OCI-LY1 (cell line): ENCODE measurements at regions not wholly inside any gene's neighbourhood (a gene's known extent, or its start where the extent isn't known, plus 50 kb on each side); places are given as distances from the start of the nearest gene placed in this dataset.

ENCODE experiments used
- H2AFZ ChIP-seq: fragments of 200-600 bp; sonication (generic), shearing (Covaris generic); 2 replicates; pipeline ENCODE4 v1.6.0; 2014; ENCODE audit warnings: antibody characterized with exemption, mild to moderate bottlenecking, low read length
- H3F3A ChIP-seq: fragments of 200-600 bp; sonication (generic), shearing (Covaris generic); 2 replicates; pipeline ENCODE4 v1.6.0; 2014; ENCODE audit warnings: mild to moderate bottlenecking, antibody characterized with exemption, low read length, moderate library complexity; ENCODE audit not compliant: insufficient read depth
- H3K27ac ChIP-seq: fragments of 200-600 bp; sonication (generic); 2 replicates; pipeline ENCODE4 v1.5.1; 2014; ENCODE audit warnings: low read length, mixed run types, mild to moderate bottlenecking, low read depth; ENCODE audit not compliant: poor library complexity, severe bottlenecking
- H3K27me3 ChIP-seq: fragments of 200-600 bp; sonication (generic); 2 replicates; pipeline ENCODE4 v1.6.0; 2014; ENCODE audit warnings: antibody characterized with exemption, mild to moderate bottlenecking, low read length, moderate library complexity; ENCODE audit not compliant: insufficient read depth
- H3K36me3 ChIP-seq: fragments of 200-600 bp; sonication (generic); 2 replicates; pipeline ENCODE4 v1.6.1; 2014; ENCODE audit warnings: mild to moderate bottlenecking, antibody characterized with exemption, low read length, moderate library complexity, mixed read lengths; ENCODE audit not compliant: insufficient read depth
- H3K4me1 ChIP-seq: fragments of 200-600 bp; sonication (generic); 2 replicates; pipeline ENCODE4 v1.5.1; 2014; ENCODE audit warnings: mild to moderate bottlenecking, low read length, moderate library complexity; ENCODE audit not compliant: insufficient read depth, severe bottlenecking
- H3K4me2 ChIP-seq: fragments of 200-600 bp; sonication (generic), shearing (Covaris generic); 2 replicates; pipeline ENCODE4 v1.6.1; 2014; ENCODE audit warnings: low read length
- H3K4me3 ChIP-seq: fragments of 200-600 bp; sonication (generic); 2 replicates; pipeline ENCODE4 v1.5.1; 2014; ENCODE audit warnings: low read length, low read depth, mild to moderate bottlenecking, mixed read lengths; ENCODE audit not compliant: poor library complexity, severe bottlenecking
- H3K79me2 ChIP-seq: fragments of 200-600 bp; shearing (Covaris generic); 2 replicates; pipeline ENCODE4 v1.6.1; 2016; ENCODE audit warnings: mixed run types, low read length, mixed read lengths; ENCODE audit not compliant: insufficient read depth
- H3K9ac ChIP-seq: fragments of 200-600 bp; sonication (generic), shearing (Covaris generic); 2 replicates; pipeline ENCODE4 v1.6.1; 2014; ENCODE audit warnings: mild to moderate bottlenecking, low read length, mixed read lengths
- H3K9me2 ChIP-seq: fragments of 200-600 bp; sonication (generic), shearing (Covaris generic); 2 replicates; pipeline ENCODE4 v1.6.1; 2014; ENCODE audit warnings: low read depth, mild to moderate bottlenecking, low read length, mixed read lengths
- H3K9me3 ChIP-seq: fragments of 200-600 bp; shearing (Covaris generic); 2 replicates; pipeline ENCODE4 v1.6.1; 2014; ENCODE audit warnings: low read length, mixed read lengths
- H4K20me1 ChIP-seq: fragments of 200-600 bp; sonication (generic), shearing (Covaris generic); 2 replicates; pipeline ENCODE4 v1.6.0; 2016; ENCODE audit warnings: mild to moderate bottlenecking, low read length; ENCODE audit not compliant: insufficient read depth
- CTCF ChIP-seq: fragments of 200-600 bp; sonication (generic), shearing (Covaris generic); IDR thresholded peaks from 2 replicates; pipeline ENCODE4 v1.5.1; 2017; ENCODE audit warnings: mild to moderate bottlenecking, antibody characterized with exemption, low read length, moderate library complexity, mixed read lengths
- EZH2 ChIP-seq: fragments of 200-600 bp; sonication (generic), shearing (Covaris generic); IDR thresholded peaks from 2 replicates; pipeline ENCODE4 v1.8.0; 2017; ENCODE audit warnings: borderline replicate concordance, mixed run types, mild to moderate bottlenecking, antibody characterized with exemption, low read length, moderate library complexity, mixed read lengths

- Histone ChIP-seq H3K27ac (no peak overlapping the region), H3K79me2 (no peaks in the 10 kb centered on the region), H3F3A (no peaks in the 10 kb centered on the region), H3K9me3 (no peaks in the 10 kb centered on the region), H4K20me1 (no peaks in the 10 kb centered on the region), H3K9me2 (no peaks in the 10 kb centered on the region), H3K4me2 (no peak overlapping the region), H2AFZ (no peak overlapping the region), H3K4me3 (no peak overlapping the region), H3K27me3 (no peaks in the 10 kb centered on the region), H3K4me1 (no peaks in the 10 kb centered on the region), H3K9ac (no peak overlapping the region), H3K36me3 (no peaks in the 10 kb centered on the region)
- TF ChIP-seq EZH2, result no peak
Measured at GRCh38 chr5:126309860-126310259, 113.3 kb upstream of the GRAMD2B start.

GRCh38 chr5:126311766-126312165 is 111.4 kb upstream of the GRAMD2B start:
- Histone ChIP-seq H3K9me3 (no peaks in the 10 kb centered on the region), H3F3A (no peaks in the 10 kb centered on the region), H2AFZ (no peak overlapping the region), H3K9me2 (no peaks in the 10 kb centered on the region), H3K4me1 (no peaks in the 10 kb centered on the region), H3K27ac (no peak overlapping the region), H3K36me3 (no peaks in the 10 kb centered on the region), H3K79me2 (no peaks in the 10 kb centered on the region), H4K20me1 (no peaks in the 10 kb centered on the region), H3K27me3 (no peaks in the 10 kb centered on the region), H3K9ac (no peak overlapping the region), H3K4me2 (no peak overlapping the region), H3K4me3 (no peak overlapping the region)
- TF ChIP-seq CTCF, result no peak
- no peak for TF ChIP-seq EZH2

GRCh38 chr5:126315341-126315740 is 107.9 kb upstream of the GRAMD2B start:
- H3K9ac ChIP-seq, result no peak overlapping the region

More at GRCh38 chr5:126315341-126315740, 107.9 kb upstream of the GRAMD2B start:
- H3K4me3 ChIP-seq, result no peak overlapping the region
- H3K9me3 ChIP-seq, result no peaks in the 10 kb centered on the region
- H3F3A ChIP-seq, result no peaks in the 10 kb centered on the region
- H3K27me3 ChIP-seq, result no peaks in the 10 kb centered on the region
- H4K20me1 ChIP-seq, result no peaks in the 10 kb centered on the region
- no peaks in the 10 kb centered on the region for H3K79me2 ChIP-seq
- no peak overlapping the region for H3K27ac ChIP-seq
- no peaks in the 10 kb centered on the region for H3K9me2 ChIP-seq
- TF ChIP-seq CTCF, result no peak
- TF ChIP-seq EZH2, result no peak
- no peaks in the 10 kb centered on the region for H3K4me1 ChIP-seq
- no peaks in the 10 kb centered on the region for H3K36me3 ChIP-seq
- no peak overlapping the region for H3K4me2 ChIP-seq
- no peak overlapping the region for H2AFZ ChIP-seq
